Heart left ventricle (tissue), 13 donors: ENCODE measurements at regions not wholly inside any gene's neighbourhood (a gene's known extent, or its start where the extent isn't known, plus 50 kb on each side); places are given as distances from the start of the nearest gene placed in this dataset.

Experiments
- POLR2A ChIP-seq, 2 donors: fragments of 450-650 bp; IDR thresholded peaks; one replicate each; pipeline ENCODE4 v1.6.1; 2017; ENCODE audit warnings: antibody characterized with exemption in 2 of 2, mild to moderate bottlenecking in 2 of 2, moderate library complexity in 2 of 2
- TF ChIP-seq, protein P1 (sequence below), 12 donors: fragments of 200-600 bp; sonication (generic) in 4 of 12; IDR thresholded peaks; one replicate each; pipeline versions ENCODE4 v1.5.0 to v1.8.0; 2018 to 2022; ENCODE audit warnings: antibody characterized with exemption in 12 of 12, mild to moderate bottlenecking in 5 of 12
- donor health status: ischemic (EF 13 %, LVEDD 7.1; RV severe dilation, severe dysfunction).
- donor health status: DM: no; HTN: yes; CAD: no.
- donor health status: DM: no; HTN: no; CAD: no.
- donor health status: ischemic (EF 25% LVEDD 6.9; RV normal size, moderate dysfunction).
- donor health status: ischemic (EF 25% LVEDD 5.7; RV mildly dilated, moderate dysfunction).
- donor health status: ischemic (EF 35%, LVEDD 5.7; RV mildly dilated, moderate dysfunction).
- donor health status: nonischemic (EF 11% LVEDD 7.7; RV severe dilation, severe dysfunction).
- donor health status: DM: yes; HTN: yes; CAD: no.
- donor health status: PGD.
- donor health status: ischemic (EF 29% LVEDD 5.4; RV normal size, mild dysfunction).
- donor health status: nonischemic (EF 23%, LVEDD 6.1; RV moderate dilation, normal function).

DNA sequence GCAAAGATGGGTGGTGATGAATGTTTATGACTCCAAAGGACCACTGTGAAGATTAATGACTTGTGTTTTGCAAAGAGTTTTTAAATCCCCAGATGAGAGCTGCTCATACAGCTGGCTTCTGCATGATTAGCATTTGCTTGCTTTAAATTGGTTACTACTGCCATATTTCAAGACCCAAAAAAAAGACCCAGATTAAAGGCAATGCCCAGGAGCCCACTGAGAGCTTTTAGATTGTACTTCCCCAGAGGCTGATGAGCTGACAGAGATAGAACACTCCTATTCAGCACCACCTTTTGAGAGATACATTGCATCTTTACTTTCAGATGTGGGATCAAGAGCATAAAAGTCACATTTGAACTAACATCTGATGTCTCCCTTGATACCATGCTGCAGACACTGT, 142.0 kb downstream of the HNRNPD start:
- TF ChIP-seq, protein P1, sequence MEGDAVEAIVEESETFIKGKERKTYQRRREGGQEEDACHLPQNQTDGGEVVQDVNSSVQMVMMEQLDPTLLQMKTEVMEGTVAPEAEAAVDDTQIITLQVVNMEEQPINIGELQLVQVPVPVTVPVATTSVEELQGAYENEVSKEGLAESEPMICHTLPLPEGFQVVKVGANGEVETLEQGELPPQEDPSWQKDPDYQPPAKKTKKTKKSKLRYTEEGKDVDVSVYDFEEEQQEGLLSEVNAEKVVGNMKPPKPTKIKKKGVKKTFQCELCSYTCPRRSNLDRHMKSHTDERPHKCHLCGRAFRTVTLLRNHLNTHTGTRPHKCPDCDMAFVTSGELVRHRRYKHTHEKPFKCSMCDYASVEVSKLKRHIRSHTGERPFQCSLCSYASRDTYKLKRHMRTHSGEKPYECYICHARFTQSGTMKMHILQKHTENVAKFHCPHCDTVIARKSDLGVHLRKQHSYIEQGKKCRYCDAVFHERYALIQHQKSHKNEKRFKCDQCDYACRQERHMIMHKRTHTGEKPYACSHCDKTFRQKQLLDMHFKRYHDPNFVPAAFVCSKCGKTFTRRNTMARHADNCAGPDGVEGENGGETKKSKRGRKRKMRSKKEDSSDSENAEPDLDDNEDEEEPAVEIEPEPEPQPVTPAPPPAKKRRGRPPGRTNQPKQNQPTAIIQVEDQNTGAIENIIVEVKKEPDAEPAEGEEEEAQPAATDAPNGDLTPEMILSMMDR (IDR thresholded peaks at IDR 0.05): no peak
- TF ChIP-seq POLR2A (IDR thresholded peaks at IDR 0.05): no peak
